Endothelial cell of umbilical vein (primary cell): ENCODE measurements at regions not wholly inside any gene's neighbourhood (a gene's known extent, or its start where the extent isn't known, plus 50 kb on each side); places are given as distances from the start of the nearest gene placed in this dataset.

Experiments
- BruUV-seq: library from RNA; stranded (reverse); fragments of 400-500 nt; replicated peaks from 2 replicates; lab custom pipeline; 2021; lab: Mats Ljungman, UMichigan
- CTCF ChIA-PET: fragments of 300-600, 350-600 bp; sonication (Branson Sonifier 250); formaldehyde crosslinking; loops from one replicate; lab custom pipeline; 2021; ENCODE audit warnings: antibody characterized with exemption, inconsistent platforms; lab: Charles Lee
- POLR2A ChIA-PET: fragments of 300-600, 350-600 bp; sonication (Branson Sonifier 250); formaldehyde crosslinking; loops from one replicate; lab custom pipeline; 2021; ENCODE audit warnings: antibody characterized with exemption, inconsistent platforms; lab: Charles Lee
- DNase-seq: peaks from one replicate; pipeline ENCODE4 v3.0.0-alpha.2; 2011; ENCODE audit warnings: low read depth, low spot score
- FAIRE-seq: peaks from 2 replicates; lab custom pipeline; 2011; peaks lifted over from hg19 to GRCh38; lab: Jason Lieb, UNC
- H2AFZ ChIP-seq: 2 replicates; pipeline ENCODE4 v1.6.0; 2012; ENCODE audit warnings: low read depth, low read length, control low read depth, inconsistent platforms
- H3K27ac ChIP-seq: 2 replicates; pipeline ENCODE4 v1.5.1; 2011; ENCODE audit warnings: low read depth, mild to moderate bottlenecking, control low read depth, low read length, moderate library complexity; ENCODE audit not compliant: insufficient read depth
- H3K27me3 ChIP-seq, 2 experiments: 2 replicates each; pipeline versions ENCODE4 v1.6.0 to v1.6.1; 2011; ENCODE audit warnings: low read length in 2 of 2, mixed read lengths in 1 of 2; ENCODE audit not compliant: control insufficient read depth in 2 of 2, insufficient read depth in 2 of 2
- H3K36me3 ChIP-seq, 2 experiments: 2 replicates in 1 of 2; 3 replicates in 1 of 2; pipeline ENCODE4 v1.5.1; 2011; ENCODE audit warnings: low read length in 2 of 2, mild to moderate bottlenecking in 1 of 2, moderate library complexity in 1 of 2; ENCODE audit not compliant: control insufficient read depth in 2 of 2, insufficient read depth in 2 of 2; ENCODE audit errors: extremely low read depth in 1 of 2
- H3K4me1 ChIP-seq: 3 replicates; pipeline ENCODE4 v1.5.1; 2011; ENCODE audit warnings: mild to moderate bottlenecking, low read length; ENCODE audit not compliant: control insufficient read depth, insufficient read depth; ENCODE audit errors: extremely low read depth
- H3K4me2 ChIP-seq: 2 replicates; pipeline ENCODE4 v1.6.1; 2011; ENCODE audit warnings: low read length, control low read depth, mixed read lengths; ENCODE audit not compliant: insufficient read depth
- H3K4me3 ChIP-seq, 3 experiments: fragments of 200-600 bp in 1 of 3; sonication (generic), shearing (Covaris generic) in 1 of 3; replicated peaks in 1 of 3; 2 replicates each; pipeline ENCODE4 v1.5.1; 2011 to 2016; ENCODE audit warnings: control low read depth in 3 of 3, low read length in 3 of 3, mild to moderate bottlenecking in 2 of 3, inconsistent platforms in 1 of 3, low read depth in 1 of 3, moderate library complexity in 1 of 3; ENCODE audit not compliant: insufficient read depth in 1 of 3
- H3K79me2 ChIP-seq: 2 replicates; pipeline ENCODE4 v1.6.0; 2012; ENCODE audit warnings: low read length, inconsistent platforms; ENCODE audit not compliant: control insufficient read depth, insufficient read depth
- H3K9ac ChIP-seq: replicated peaks from 2 replicates; pipeline ENCODE3; 2011; ENCODE audit warnings: low read length, control low read depth; ENCODE audit not compliant: insufficient read depth; ENCODE audit errors: extremely low read depth
- H3K9me1 ChIP-seq: replicated peaks from 3 replicates; pipeline ENCODE4 v1.6.0; 2011; ENCODE audit warnings: mild to moderate bottlenecking, low read length; ENCODE audit not compliant: control insufficient read depth, insufficient read depth; ENCODE audit errors: extremely low read depth
- H3K9me3 ChIP-seq: replicated peaks from 2 replicates; pipeline ENCODE4 v1.5.1; 2012; ENCODE audit warnings: low read length, inconsistent platforms; ENCODE audit not compliant: control insufficient read depth, insufficient read depth
- H4K20me1 ChIP-seq: replicated peaks from 2 replicates; pipeline ENCODE3; 2011; ENCODE audit warnings: mild to moderate bottlenecking, low read length; ENCODE audit not compliant: control insufficient read depth, insufficient read depth; ENCODE audit errors: extremely low read depth
- EZH2 ChIP-seq: IDR thresholded peaks from 2 replicates; pipeline ENCODE4 v1.6.1; 2012; ENCODE audit warnings: borderline replicate concordance, low read depth, mild to moderate bottlenecking, moderate library complexity, low read length, inconsistent platforms; ENCODE audit not compliant: severe bottlenecking
- FOS ChIP-seq: IDR thresholded peaks from 2 replicates; pipeline ENCODE4 v1.6.1; 2011; ENCODE audit warnings: mild to moderate bottlenecking, low read length, moderate library complexity, borderline replicate concordance; ENCODE audit not compliant: insufficient read depth
- GATA2 ChIP-seq: IDR thresholded peaks from 2 replicates; pipeline ENCODE4 v1.7.0; 2011; ENCODE audit warnings: low read depth, mild to moderate bottlenecking, moderate library complexity, mixed read lengths, low read length; ENCODE audit not compliant: insufficient read length, insufficient read depth
- JUN ChIP-seq: IDR thresholded peaks from 2 replicates; pipeline ENCODE4 v1.6.1; 2011; ENCODE audit warnings: borderline replicate concordance, low read depth; ENCODE audit not compliant: insufficient read length, insufficient read depth
- MAX ChIP-seq: IDR thresholded peaks from 2 replicates; pipeline ENCODE4 v1.6.1; 2011; ENCODE audit not compliant: insufficient read depth, insufficient read length
- MYC ChIP-seq: IDR thresholded peaks from one replicate; pipeline ENCODE4 v1.6.1; 2011; ENCODE audit warnings: mild to moderate bottlenecking, low read depth, low read length
- POLR2A ChIP-seq: IDR thresholded peaks from 2 replicates; pipeline ENCODE4 v1.6.1; 2012; ENCODE audit warnings: low read depth, mild to moderate bottlenecking, control low read depth, low read length
- POLR2AphosphoS5 ChIP-seq: IDR thresholded peaks from 2 replicates; pipeline ENCODE4 v1.6.1; 2012; ENCODE audit warnings: low read depth, mild to moderate bottlenecking, control low read depth, low read length, moderate library complexity; ENCODE audit not compliant: insufficient read depth
- dilution Hi-C: fragments of 300-500 bp; cut with MboI; formaldehyde crosslinking; loops from one replicate; pipeline ENCODE4 v1.15.0; 2019; ENCODE audit warnings: low sequenced_read_pairs; ENCODE audit not compliant: extremely low pct_ligation_motif_present
- intact Hi-C: fragments of 100-400 bp; cut with micrococcal nuclease; formaldehyde crosslinking; loops from one replicate; pipeline ENCODE4 v1.10.0; 2022
- TF ChIP-seq, protein P1 (sequence below), 2 donors: IDR thresholded peaks; 1 replicate in 1 of 2; 2 replicates in 1 of 2; pipeline ENCODE4 v1.5.1; 2011; ENCODE audit warnings: low read length in 2 of 2, mild to moderate bottlenecking in 2 of 2, moderate library complexity in 2 of 2, control low read depth in 1 of 2, inconsistent platforms in 1 of 2, low read depth in 1 of 2; ENCODE audit not compliant: insufficient read depth in 1 of 2; ENCODE audit errors: extremely low read depth in 1 of 2

DNA sequence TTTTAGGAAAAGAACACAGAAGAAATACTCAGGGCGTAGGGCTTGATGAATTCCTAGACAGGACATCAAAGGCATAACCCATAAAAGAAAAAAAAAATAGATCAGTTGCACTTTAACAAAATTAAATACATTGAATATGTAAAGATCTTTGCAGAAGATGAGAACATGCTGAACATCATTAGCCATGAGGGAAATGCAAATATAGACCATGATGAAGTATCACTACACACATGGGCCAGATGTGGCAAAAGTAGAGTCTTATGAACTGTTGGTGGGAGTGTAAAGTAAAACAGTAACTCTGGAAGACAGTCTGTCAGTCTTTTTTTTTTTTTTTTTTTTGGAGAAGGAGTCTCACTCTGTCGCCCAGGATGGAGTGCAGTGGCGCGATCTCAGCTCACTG lies 246.7 kb upstream of the HSFY2 start:
- Histone ChIP-seq H3K9me1 (no peaks in the 10 kb centered on the region), H3K79me2 (no peaks in the 10 kb centered on the region), H3K4me2 (no peak overlapping the region), H3K9ac (no peak overlapping the region), H3K27ac (no peak overlapping the region), H3K4me3 (no peak overlapping the region), H4K20me1 (no peaks in the 10 kb centered on the region), H3K36me3 (no peaks in the 10 kb centered on the region), H3K9me3 (no peaks in the 10 kb centered on the region), H2AFZ (no peak overlapping the region), H3K4me1 (no peaks in the 10 kb centered on the region), H3K27me3 (no peaks in the 10 kb centered on the region)
- dilution Hi-C loops (no loop called here), intact Hi-C loops (no loop called here)
- DNase-seq (no peak), FAIRE-seq (no peak)
- TF ChIP-seq, protein P1, sequence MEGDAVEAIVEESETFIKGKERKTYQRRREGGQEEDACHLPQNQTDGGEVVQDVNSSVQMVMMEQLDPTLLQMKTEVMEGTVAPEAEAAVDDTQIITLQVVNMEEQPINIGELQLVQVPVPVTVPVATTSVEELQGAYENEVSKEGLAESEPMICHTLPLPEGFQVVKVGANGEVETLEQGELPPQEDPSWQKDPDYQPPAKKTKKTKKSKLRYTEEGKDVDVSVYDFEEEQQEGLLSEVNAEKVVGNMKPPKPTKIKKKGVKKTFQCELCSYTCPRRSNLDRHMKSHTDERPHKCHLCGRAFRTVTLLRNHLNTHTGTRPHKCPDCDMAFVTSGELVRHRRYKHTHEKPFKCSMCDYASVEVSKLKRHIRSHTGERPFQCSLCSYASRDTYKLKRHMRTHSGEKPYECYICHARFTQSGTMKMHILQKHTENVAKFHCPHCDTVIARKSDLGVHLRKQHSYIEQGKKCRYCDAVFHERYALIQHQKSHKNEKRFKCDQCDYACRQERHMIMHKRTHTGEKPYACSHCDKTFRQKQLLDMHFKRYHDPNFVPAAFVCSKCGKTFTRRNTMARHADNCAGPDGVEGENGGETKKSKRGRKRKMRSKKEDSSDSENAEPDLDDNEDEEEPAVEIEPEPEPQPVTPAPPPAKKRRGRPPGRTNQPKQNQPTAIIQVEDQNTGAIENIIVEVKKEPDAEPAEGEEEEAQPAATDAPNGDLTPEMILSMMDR (IDR thresholded peaks at IDR 0.05; ENCODE audit: extremely low read depth in 1 of 2, insufficient read depth in 1 of 2, low read depth in 1 of 2, low read length in 2 of 2) = no peak
- no peak for TF ChIP-seq JUN
- TF ChIP-seq GATA2 = no peak
- no peak for TF ChIP-seq FOS
- TF ChIP-seq MYC = no peak
- TF ChIP-seq POLR2AphosphoS5 = no peak
- no peak for TF ChIP-seq POLR2A
- TF ChIP-seq EZH2 = no peak
- TF ChIP-seq MAX = no peak
- CTCF ChIA-PET = no interaction called here
- BruUV-seq = no TSS peak
- POLR2A ChIA-PET = no interaction called here
